Kidney epithelial cell (primary cell): ENCODE measurements at regions not wholly inside any gene's neighbourhood (a gene's known extent, or its start where the extent isn't known, plus 50 kb on each side); places are given as distances from the start of the nearest gene placed in this dataset.

Experiments used
- DNase-seq: peaks from one replicate; pipeline ENCODE4 v3.0.0-alpha.2; 2010; ENCODE audit warnings: low read depth
- H3K27me3 ChIP-seq: 2 replicates; pipeline ENCODE4 v1.6.0; 2011; ENCODE audit warnings: low read length; ENCODE audit not compliant: control insufficient read depth, insufficient read depth
- H3K36me3 ChIP-seq: 2 replicates; pipeline ENCODE4 v1.5.1; 2011; ENCODE audit warnings: low read length; ENCODE audit not compliant: control insufficient read depth, insufficient read depth
- H3K4me3 ChIP-seq: 2 replicates; pipeline ENCODE4 v1.5.1; 2011; ENCODE audit warnings: low read depth, mild to moderate bottlenecking, control low read depth, low read length
- CTCF ChIP-seq: IDR thresholded peaks from 2 replicates; pipeline ENCODE4 v1.5.1; 2011; ENCODE audit warnings: mild to moderate bottlenecking, moderate library complexity, low read length, control low read depth, inconsistent platforms; ENCODE audit not compliant: insufficient read depth, poor library complexity, severe bottlenecking

GRCh38 chr2:7131261-7131660 is 214.0 kb downstream of the RNF144A start:
- H3K4me3 ChIP-seq = no peak overlapping the region
- no peak for DNase-seq
- H3K27me3 ChIP-seq = no peaks in the 10 kb centered on the region
- TF ChIP-seq CTCF = no peak
- H3K36me3 ChIP-seq = no peaks in the 10 kb centered on the region

GRCh38 chr2:7132753-7133152 is 215.5 kb downstream of the RNF144A start:
- DNase-seq = no peak
- Histone ChIP-seq H3K36me3 (no peaks in the 10 kb centered on the region), H3K4me3 (no peak overlapping the region), H3K27me3 (no peaks in the 10 kb centered on the region)
- no peak for TF ChIP-seq CTCF

GRCh38 chr2:7133521-7133920 is 216.3 kb downstream of the RNF144A start:
- TF ChIP-seq CTCF = peak; percentile 22
- H3K4me3 ChIP-seq = no peak overlapping the region
- no peak for DNase-seq
- no peaks in the 10 kb centered on the region for H3K27me3 ChIP-seq
- no peaks in the 10 kb centered on the region for H3K36me3 ChIP-seq

- TF ChIP-seq CTCF = no peak
- H3K36me3 ChIP-seq = no peaks in the 10 kb centered on the region
- no peak for DNase-seq
These were observed 223.1 kb downstream of the RNF144A start for GRCh38 chr2:7140306-7140705.

GRCh38 chr2:7145707-7146106 is 228.5 kb downstream of the RNF144A start:
- no peak for DNase-seq
- H3K4me3 ChIP-seq = no peak overlapping the region
- no peaks in the 10 kb centered on the region for H3K36me3 ChIP-seq
- no peak for TF ChIP-seq CTCF
- H3K27me3 ChIP-seq = no peaks in the 10 kb centered on the region

More at GRCh38 chr2:7140306-7140705, 223.1 kb downstream of the RNF144A start:
- no peaks in the 10 kb centered on the region for H3K27me3 ChIP-seq
- no peak overlapping the region for H3K4me3 ChIP-seq

- Histone ChIP-seq H3K36me3 (no peaks in the 10 kb centered on the region), H3K4me3 (no peak overlapping the region), H3K27me3 (no peaks in the 10 kb centered on the region)
- TF ChIP-seq CTCF = no peak
- no peak for DNase-seq
These were observed 228.9 kb downstream of the RNF144A start for GRCh38 chr2:7146151-7146550.
